Left renal cortex interstitium (tissue), 4 donors: ENCODE measurements at regions not wholly inside any gene's neighbourhood (a gene's known extent, or its start where the extent isn't known, plus 50 kb on each side); places are given as distances from the start of the nearest gene placed in this dataset.
"Not testable (repeated sequence)": the region's sequence is repeated elsewhere in the genome, so short reads cannot be mapped to it uniquely, and the experiment has no call there.

Experiments
- DNase-seq, 4 donors: peaks; one replicate each; pipeline ENCODE4 v3.0.0-alpha.2; 2013; ENCODE audit warnings: low read depth in 4 of 4, low spot score in 2 of 4, missing footprints in 1 of 4

GRCh38 chr7:81236560-81236959 lies 317.7 kb upstream of the SEMA3C start:
- DNase-seq = no peak

GRCh38 chr7:81235997-81236396 lies 317.1 kb upstream of the SEMA3C start:
- no peak for DNase-seq

- no peak for DNase-seq
These were observed 316.0 kb upstream of the SEMA3C start for GRCh38 chr7:81234896-81235295.

DNA sequence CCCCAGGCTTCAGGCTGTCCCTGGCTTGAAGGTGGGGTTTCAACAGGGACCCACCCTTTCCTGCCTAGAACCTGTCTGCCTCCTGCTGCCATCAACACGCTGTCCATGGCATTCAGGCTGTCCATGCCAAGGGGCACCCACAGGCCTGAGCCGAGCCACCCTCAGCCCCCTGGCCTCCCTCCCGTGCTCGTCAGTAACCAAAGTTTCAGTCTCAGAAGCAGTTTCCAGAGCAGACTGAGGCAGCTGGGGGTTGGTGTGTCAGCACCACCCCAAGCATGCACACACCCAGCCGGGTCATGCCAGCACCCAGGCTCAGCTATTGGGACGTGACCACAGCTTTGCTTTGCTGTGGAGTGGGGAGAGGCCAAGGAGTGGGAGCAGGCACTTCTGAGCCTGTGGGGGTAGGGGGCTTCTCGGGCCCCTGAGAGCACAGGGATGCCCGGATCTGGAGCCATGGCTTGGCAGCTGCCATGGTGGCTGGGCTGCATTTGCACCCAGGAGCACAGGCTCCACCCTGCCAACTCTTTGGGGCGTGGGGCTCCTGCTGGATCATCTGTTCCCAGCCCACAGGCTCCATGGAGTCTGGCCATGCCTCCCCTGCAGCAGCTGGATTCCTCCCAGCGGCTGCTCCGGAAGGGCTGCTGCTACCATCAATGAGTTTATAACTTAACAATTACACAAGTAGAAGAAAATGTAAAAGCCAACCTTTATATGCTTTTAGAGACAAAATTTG lies 314.5 kb upstream of the SEMA3C start:
- DNase-seq = no peak

GRCh38 chr7:81232084-81232799 lies 313.4 kb upstream of the SEMA3C start:
- no peak for DNase-seq

DNA sequence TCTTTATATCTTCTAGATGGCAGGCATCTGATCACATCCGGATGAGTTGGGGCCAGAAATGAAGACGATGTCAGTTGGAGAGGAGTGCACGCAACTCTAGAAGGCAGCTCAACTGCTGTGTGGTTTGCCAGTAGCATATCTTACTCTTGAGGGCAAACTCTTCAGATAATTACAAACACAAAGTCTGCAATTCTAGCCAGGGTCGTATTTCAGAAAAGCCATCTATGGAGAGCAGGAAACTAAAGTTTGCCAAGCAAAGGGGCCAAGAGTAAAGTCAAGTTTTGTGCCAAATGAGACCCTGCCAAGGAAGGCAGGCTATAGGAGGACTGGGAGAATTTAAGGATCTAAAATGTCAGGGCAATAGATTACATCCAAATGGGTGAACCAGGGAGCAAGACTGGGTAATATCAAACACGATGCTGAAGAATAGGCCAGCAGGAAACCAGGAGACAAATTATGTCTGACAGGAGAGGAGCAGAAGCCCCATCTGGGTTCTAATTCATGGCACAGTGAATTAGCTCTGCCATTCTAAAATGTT lies 312.5 kb upstream of the SEMA3C start:
- DNase-seq = no peak

- no peak for DNase-seq
These were observed 307.4 kb upstream of the SEMA3C start for GRCh38 chr7:81226234-81226633.

DNA sequence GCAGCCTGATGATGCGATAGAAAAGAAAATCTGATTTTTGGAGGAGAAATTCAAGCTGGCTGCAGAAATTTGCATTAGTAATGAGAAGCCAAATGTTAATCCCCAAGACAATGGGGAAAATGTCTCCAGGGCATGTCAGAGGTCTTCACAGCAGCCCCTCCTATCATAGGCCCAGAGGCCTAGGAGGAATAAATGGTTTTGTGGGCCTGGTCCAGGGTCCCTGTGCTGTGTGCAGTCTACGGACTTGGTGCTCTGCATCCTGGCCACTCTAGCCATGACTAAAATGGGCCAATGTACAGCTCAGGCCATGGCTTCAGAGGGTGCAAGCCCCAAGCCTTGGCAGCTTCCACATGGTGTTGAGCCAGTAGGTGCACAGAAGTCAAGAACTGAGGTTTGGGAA lies 303.8 kb upstream of the SEMA3C start:
- not testable (repeated sequence) for DNase-seq

- no peak for DNase-seq
These were observed 302.8 kb upstream of the SEMA3C start for GRCh38 chr7:81221527-81222217.

DNA sequence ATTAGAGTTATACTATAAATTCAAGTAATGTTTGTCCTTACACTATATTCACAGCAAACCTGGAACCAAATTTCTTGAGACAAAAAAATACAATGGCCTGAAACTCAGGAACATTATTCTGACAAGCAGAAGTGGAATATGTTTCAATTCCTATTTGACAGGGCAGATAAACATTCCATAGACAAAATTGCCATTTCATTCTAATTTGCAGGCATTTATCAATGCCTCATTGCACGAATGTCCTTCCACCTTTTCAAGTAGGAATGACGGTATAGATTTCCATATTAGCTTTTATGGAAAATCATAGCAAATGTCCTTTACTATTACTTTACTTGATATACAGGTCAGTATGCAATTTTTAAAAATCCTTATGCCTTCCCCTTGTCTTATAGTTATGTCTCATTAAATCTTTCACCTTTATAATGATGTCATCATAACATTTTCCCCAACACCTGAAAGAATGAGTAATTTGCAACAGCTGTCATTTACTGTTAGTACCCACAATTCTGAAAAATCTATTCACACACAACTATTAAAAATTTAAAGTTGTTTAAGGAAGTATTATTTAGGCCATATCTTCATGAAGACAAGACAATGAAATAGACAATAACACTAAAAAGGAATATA lies 299.7 kb upstream of the SEMA3C start:
- DNase-seq = no peak

DNA sequence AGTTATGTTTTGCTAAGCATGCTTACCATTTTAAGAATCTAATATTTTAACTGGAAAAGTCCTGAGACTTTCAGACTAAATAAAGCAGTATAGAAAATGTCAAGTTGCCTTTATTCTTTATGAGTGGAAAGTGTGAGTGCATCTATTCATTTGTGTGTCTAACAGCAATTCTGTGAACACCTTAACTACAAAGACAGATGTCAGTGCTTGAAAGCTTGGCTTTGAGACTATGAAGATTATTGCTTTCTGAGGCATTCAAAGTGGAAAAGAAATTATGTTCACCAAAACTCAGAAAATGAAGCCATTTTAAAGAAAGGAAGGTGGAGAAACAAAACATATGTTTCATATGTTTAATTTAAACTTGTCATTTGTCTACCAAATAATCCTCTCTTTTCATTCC lies 294.5 kb upstream of the SEMA3C start:
- no peak for DNase-seq

GRCh38 chr7:81211934-81212320 lies 293.1 kb upstream of the SEMA3C start:
- DNase-seq = no peak

DNA sequence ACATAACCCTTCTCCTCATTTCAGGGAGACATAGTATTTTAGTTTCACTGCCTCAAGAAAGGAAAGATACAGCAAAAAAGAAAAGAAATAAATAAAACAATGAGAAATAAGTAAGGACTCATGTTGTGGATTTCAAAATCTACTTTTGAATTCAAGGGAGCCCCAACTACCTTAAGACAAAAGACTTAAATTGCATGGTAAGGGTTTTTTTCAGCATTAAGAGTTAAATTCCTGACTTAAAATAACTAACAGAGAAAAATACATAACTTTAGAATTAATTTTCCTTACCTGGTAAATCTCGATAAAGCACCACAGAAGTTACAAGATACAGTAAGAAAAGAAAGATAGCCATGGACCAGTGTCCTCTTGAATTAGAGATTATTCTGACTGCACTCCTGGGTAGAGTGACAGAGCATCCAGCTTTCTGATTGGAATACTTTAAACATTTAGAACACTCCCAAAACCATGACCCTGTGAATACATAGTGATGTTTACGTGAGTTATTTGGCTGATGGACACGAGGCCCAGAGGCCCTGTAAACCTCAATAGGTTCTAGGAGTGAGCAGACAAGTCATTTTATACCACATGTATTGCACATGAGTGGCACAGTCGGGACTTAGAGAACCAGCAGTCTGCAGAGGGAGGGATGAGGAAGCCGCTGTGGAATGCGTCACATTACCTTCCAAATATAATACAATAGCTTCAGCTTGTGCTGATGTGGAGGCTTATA lies 292.5 kb upstream of the SEMA3C start:
- DNase-seq = no peak

DNA sequence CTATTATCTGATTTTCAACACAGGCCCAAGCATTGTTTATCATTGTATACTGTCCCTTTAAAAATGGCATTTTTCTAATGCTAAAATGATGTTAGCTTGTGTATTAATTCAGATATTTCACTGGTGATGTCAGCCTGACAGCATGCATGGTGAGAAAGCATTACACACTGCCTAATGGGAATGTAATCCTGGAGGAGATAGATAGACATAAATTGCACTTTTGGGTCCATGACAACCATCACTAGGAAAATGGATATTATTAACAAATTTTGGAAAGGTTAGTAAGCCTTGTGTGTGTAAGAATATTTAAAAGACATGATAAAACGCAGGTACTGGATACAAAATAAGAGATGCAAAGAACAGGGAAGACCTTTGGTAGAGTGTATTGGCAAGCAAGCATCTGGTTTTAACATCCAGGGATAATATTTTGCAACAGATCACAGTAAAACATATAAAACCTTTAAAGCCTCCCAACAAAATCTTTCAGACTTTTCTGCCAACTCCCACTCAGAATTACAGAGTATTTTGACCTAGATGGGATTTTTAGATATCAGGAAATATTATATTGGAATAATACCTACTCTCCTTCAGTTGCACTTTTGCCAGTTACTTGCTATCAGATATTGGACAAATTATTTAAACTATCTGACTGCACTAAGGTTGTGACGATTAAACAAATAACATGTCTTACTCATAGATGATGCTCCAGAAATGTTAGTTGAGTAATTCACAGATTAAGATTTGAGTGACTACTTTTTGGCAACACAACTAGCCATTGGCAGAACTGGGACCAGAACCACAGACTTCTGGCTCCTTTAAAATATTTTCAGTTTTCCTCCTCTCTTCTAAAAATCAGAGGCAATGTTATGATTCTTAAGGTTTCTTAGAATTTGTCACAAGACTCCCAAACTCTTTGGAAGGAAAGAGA lies 291.6 kb upstream of the SEMA3C start:
- DNase-seq = no peak

DNA sequence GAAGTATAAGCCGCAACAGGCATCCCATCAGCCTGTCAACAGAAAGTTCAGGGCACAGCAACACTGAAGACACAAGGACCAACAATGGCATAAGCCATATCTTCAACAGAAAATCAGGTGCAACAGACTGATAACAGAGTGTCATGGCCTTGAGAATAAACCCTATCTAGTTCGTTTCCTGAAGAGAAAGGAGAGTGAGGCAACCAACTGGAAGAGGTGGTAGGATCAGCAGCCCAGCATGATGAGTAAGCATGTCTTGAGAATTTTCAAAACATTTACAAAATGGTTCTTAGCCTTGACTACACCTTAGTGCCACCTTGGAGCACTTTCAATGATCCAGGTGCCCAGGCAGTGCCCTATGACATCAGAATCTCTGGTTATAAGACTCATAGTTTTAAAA lies 290.2 kb upstream of the SEMA3C start:
- no peak for DNase-seq

DNA sequence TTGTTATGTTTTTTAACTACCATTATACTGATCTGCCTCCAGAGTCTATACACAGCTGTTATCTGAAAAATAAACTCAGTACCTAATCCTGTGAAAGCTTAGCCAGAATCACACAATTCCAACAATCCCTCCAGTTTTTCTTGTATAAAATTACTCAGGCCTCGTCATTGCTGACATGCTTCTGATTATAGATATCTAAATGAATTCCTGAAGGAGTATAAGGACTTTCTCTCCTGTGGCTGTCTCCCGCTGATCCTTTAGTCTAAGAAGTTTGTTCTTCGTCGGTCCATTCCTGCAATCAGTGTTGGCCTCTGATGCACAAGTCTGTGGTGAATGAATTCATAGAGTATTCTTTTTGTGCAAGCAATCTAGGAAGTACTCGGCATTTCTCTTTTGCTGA lies 288.9 kb upstream of the SEMA3C start:
- no peak for DNase-seq

GRCh38 chr7:81206667-81207360 lies 288.0 kb upstream of the SEMA3C start:
- no peak for DNase-seq

- no peak for DNase-seq
These were observed 287.4 kb upstream of the SEMA3C start for GRCh38 chr7:81206217-81206616.

DNA sequence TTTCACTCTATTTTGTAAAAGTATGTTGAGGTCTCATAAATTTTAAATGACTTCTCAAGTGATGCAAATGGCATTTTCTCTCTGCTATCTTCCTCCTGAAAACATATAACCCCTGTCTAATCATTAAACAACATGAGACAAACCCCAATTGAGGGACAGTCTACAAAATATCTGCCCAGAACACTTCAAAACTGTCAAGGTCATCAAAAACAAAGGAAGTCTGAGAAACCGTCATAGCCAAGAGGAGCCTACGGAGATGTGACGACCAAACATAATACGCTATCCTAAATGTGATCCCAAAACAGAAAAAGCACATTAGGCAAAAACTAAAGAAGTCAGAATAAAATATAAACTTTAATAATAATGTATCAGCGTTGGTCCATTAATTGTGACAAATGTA lies 282.3 kb upstream of the SEMA3C start:
- no peak for DNase-seq
